ENCODE measurements at regions not wholly inside any gene's neighbourhood (a gene's known extent, or its start where the extent isn't known, plus 50 kb on each side); places are given as distances from the start of the nearest gene placed in this dataset.

DNA sequence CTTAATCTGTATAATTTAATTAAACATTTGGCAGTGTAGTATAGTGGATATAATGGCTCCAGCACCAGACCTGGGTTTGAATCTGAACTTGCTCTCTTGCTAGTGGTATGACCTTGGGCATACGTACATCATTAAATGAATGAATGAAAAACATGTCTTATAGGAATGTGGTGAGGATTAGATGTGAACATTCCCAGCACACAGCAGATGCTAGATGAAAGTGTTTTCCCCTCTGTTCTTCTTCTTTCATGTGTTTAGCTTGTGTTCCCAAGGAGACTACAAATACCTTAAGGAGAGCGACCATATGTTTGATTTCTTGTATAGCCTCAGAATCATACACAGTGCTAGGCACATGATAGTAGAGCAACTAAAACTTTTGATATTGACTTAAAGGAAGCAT, 56.5 kb downstream of the CT47B1 start:
- no peak for DNase-seq (ENCODE audit: low spot score)

DNA sequence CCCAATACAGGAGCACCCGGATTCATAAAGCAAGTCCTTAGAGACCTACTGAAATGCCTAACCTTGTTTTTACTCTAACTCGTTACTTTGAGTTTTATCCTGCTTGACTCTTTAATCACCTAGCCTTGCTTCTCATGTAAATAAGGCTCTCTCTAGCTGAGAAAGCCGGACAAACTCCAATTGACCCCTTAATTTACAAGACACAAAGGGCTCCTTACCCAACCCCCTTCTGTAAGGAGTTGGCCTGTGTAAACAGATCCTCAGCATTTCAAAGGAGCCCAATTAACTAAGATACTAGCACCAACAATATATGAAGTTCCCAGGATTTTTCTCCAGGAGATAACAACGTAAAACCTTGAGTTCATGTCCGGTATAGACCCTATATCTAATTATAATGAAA, 61.7 kb downstream of the CT47B1 start:
- DNase-seq (ENCODE audit: low spot score), result no peak

DNA sequence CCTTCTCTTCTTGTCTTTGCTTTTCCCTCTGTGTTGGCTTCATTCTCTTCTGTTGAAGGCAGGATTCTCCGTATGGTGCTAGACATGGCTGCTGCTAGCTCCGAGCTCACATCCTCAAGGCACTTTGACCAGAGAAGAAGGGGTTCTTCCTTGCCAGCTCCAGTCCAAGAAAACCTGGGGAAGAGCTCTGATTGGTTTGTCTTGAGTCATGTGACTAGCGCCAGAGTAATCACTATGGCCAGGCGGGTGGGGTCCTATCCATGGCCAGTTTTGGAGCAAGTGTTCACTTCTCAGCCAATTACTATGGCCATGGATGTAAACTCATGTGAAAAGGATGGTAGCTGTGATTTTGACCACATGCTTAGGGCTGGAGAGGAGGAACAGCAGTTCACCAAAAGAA, 74.2 kb downstream of the CT47B1 start:
- no peak for DNase-seq (ENCODE audit: low spot score)

DNA sequence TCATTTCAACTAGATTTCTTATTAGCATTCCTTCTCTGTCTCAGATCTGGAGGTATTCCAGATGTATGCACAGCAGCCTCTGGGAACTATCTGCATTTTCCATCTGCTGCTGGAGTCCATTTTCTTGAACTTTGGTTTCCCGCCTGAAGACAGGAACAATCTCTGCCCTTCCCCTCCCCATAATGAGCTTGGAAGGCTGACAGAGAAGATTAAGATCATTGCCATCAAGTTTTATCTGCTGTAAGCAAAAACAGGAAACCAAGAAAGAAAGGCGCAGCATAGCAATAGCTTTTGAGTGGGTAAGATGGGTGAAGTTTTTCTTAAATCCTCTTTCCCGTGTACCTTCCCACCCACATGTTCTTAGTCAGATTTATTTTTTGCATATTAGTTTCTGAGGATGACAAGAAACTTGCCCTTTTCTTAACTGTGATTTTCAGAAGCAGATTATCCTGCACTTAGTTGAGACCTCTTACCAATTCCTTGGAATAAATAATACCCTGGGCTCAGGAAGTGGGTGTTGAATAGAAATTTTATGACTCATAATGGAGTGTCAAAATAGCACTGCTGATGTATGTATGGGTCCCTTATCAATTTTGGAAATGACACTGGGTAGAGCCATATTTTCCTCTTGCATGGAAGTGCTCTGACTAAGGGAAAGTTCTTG, 78.3 kb downstream of the CT47B1 start:
- DNase-seq (ENCODE audit: low spot score), result no peak

GRCh38 chrX:120795301-120795700, 80.4 kb downstream of the CT47B1 start:
- DNase-seq (ENCODE audit: low spot score), result no peak

DNA sequence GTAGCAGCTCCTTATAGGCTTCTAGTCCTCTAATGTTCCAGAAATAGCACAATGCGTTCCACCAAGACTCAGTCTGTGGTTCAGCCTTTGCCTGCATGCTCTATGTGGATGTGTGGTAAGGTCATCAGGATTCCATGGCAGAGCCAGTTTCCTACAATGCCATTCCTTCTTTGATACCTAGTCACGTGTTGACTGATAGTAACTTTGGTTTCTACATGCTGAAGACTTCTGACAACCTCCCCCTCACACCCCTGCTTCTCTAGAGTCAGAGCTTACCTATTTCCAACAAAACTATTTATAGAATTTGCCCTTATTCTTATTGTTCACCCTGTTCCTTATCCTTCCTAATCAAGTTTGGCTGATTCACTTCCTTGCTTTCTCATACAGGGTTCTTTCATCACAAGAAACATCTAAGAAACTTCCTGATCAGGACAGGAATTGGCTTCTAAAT, 81.1 kb downstream of the CT47B1 start:
- DNase-seq (ENCODE audit: low spot score), result no peak

GRCh38 chrX:120793098-120793497, 82.6 kb downstream of the CT47B1 start:
- no peak for DNase-seq (ENCODE audit: low spot score)

- no peak for DNase-seq (ENCODE audit: low spot score)
These were observed 84.5 kb downstream of the CT47B1 start for GRCh38 chrX:120791013-120791643.

DNA sequence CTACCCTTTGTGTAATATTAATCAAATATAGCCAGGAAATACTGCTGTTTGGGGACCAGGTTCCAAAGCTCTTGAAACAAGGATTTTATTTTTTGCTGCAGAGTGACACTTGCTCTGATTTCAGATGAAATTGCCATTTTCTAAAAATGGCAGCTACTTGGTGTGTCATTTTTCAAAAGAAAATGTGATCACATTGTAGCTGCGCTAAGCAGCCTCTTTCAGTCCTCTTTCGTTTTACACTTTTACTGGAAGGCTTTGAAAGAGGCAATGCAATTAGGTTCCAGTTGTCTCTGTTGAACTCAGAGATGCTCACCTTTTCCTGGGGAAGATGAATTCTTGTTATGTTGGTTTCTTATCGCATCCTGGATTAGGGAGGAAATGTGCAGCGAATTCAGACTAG, 85.1 kb downstream of the CT47B1 start:
- DNase-seq (ENCODE audit: low spot score), result no peak

- peak; percentile 19 for DNase-seq (ENCODE audit: low spot score)
These were observed 85.5 kb downstream of the CT47B1 start for GRCh38 chrX:120790118-120790517.

DNA sequence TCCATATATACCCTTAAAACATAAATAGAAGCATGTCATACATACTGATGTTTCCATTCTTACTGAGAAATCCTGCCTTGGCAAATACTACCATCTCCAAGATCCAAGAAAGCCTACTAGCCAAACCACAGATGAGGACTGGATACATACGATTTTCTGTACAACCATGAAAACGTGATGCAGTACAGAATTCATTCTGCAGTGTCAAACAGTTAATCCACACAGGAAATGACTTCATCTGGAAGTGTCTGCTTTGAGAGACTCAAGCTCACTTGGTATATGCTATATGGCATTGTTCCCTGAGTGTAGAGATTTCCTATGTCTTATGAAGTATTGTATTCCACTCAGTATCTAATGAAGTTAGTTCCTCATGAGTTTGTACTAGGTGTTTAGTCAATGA, 94.3 kb downstream of the CT47B1 start:
- no peak for DNase-seq (ENCODE audit: low spot score)

GRCh38 chrX:120775959-120776358, 99.7 kb downstream of the CT47B1 start:
- DNase-seq (ENCODE audit: low spot score), result no peak

DNA sequence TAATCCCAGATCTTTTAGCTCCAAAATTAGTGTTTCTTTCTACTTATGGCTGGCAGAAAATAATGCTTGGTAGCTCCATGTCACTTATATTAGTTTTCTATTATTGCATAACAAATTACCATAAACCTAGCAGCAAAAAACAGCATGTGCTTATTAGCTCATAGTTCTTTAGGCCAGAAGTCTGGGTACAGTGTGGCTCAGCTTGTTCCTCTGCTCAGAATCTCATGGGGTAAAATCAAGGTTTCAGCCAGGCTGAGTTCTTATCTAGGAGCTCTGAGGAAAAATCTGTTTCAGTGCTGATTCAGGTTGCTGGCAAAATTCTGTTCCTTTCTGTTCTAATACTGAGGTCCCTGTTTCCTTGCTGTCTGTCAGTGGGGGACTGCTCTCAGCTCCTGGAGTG, 101.1 kb downstream of the CT47B1 start:
- DNase-seq (ENCODE audit: low spot score), result no peak

GRCh38 chrX:120773801-120774200, 101.9 kb downstream of the CT47B1 start:
- no peak for DNase-seq (ENCODE audit: low spot score)

GRCh38 chrX:120769576-120770341, 105.9 kb downstream of the CT47B1 start:
- no peak for DNase-seq (ENCODE audit: low spot score)

- no peak for DNase-seq (ENCODE audit: low spot score)
These were observed 107.0 kb downstream of the CT47B1 start for GRCh38 chrX:120768681-120769080.

DNA sequence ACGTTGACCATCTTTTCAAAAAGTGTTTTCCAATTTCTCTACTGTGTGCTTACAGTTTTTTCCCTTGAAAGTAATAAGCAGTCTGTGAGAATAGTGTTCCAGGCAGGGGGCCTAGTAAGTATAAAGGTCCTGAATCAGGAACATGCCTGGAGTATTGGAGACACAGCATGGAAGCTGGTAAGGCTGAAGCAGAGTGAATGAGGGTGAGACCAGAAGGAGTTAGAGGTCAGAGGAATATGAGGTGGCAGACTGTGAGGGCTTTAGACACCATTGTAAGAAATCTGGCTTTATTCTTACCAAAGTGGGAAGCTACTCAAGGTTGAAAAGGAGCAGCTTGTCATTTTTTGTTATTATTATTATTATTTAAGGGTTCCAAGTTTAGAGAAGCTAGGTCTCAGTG, 107.4 kb downstream of the CT47B1 start:
- DNase-seq (ENCODE audit: low spot score), result no peak

GRCh38 chrX:120763269-120763668, 112.4 kb downstream of the CT47B1 start:
- DNase-seq (ENCODE audit: low spot score), result no peak

- no peak for DNase-seq (ENCODE audit: low spot score)
These were observed 113.9 kb downstream of the CT47B1 start for GRCh38 chrX:120761810-120762209.

DNA sequence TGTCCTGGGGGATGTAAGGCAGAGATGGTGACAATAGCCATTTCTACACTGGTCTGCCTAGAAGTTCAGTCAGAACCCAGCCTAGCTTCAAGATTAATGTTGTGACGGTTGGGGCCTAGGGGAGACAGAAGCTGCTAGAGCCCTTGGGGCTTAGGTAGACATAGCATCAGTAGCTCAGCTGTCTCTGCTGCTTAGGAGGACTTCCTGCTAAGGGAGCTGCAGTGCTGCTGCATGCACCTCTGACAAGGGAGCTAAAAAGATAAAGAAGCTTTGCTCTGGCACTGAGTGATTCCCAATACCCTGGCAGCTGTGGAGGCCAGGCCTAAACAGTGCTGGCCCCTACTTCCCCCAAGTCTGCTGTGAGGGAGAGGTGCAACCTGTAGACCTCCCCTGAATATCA, 116.0 kb downstream of the CT47B1 start:
- DNase-seq (ENCODE audit: low spot score), result no peak

- peak; percentile 31 for DNase-seq (ENCODE audit: low spot score)
These were observed 120.4 kb downstream of the CT47B1 start for GRCh38 chrX:120755066-120755846.
